Fibroblast of skin of abdomen (primary cell): ENCODE measurements at regions not wholly inside any gene's neighbourhood (a gene's known extent, or its start where the extent isn't known, plus 50 kb on each side); places are given as distances from the start of the nearest gene placed in this dataset.

Experiments used
- DNase-seq: peaks from one replicate; pipeline ENCODE4 v3.0.0-alpha.2; 2013

DNA sequence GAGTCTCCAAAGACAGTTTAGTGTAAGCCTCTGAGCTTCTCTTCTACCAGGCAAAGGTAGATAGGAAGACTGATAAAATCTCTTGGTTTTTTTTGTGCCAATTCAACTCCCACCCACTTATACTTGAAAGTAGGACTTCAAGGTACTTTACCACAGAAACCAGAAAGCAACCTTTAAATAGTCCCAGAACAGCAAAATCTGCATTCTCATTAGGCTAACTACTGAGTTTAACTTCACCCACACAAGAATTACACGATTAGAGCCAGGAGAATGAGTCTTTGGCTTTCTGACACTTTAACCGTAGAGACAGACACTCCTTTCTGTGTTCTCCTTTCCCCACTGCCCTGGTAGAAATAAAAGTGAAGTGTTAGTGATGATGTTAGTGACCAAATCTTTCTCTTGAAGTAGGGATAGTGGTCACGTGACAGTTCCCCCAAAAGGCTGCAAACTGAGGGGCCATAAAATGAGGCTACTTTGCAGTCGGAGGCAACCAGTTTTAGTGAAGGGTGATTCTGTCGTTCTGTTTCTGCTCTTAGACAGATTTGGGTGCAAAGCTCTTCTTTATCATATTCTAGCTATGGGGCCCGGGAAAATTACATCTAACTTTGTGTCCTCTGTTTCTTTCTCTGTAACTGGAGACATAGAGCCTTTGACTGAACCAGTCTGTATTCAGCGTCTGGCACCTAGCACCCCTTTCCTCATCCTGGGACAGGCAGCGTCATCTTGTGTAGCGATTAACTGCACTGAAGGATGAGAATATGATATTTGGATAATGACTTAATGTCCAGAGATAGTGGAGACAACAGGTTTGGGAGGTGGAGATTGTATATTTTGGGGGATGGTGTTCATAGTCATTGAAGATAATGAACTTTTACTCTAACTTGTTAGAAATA, 206.4 kb upstream of the CITED2 start:
- DNase-seq = no peak

DNA sequence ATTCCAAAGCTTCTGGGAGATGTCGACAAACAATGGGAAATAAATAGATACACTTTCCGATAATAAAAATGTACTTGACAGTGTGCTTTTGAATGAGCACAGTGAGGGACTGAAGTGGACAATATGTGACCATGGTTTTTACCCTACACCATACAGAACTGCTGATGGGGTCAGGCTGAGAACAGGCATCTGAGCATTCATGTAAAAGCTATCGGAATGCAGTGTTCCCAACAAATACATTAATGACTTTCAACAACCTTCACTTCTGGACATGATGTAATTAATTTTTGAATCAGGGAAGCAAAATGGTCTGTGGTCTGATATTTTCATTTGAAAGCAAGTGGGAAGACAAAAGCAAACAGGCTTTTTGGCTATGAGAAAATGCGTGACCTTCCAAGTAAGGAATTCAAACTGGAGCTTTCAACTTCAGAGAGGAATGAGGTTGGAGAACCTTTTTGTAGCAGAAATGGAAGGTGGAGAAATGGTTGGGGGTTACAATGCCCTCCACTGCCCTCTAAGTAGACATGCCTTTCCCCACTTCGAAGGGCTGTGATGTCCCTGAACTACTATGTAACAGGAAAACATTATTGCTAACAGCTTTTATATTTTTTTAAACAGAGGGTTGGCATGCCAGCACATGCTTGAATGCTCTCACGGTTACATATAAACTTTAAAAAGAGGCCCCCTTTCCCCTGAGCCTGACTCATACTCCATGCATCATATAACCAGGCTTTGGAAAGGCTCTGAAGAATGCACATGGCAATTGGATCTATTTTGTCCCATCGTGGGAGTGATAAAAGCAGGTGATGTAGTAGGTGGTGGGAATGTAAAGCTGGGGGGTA, 203.5 kb upstream of the CITED2 start:
- peak; percentile 94 for DNase-seq

DNA sequence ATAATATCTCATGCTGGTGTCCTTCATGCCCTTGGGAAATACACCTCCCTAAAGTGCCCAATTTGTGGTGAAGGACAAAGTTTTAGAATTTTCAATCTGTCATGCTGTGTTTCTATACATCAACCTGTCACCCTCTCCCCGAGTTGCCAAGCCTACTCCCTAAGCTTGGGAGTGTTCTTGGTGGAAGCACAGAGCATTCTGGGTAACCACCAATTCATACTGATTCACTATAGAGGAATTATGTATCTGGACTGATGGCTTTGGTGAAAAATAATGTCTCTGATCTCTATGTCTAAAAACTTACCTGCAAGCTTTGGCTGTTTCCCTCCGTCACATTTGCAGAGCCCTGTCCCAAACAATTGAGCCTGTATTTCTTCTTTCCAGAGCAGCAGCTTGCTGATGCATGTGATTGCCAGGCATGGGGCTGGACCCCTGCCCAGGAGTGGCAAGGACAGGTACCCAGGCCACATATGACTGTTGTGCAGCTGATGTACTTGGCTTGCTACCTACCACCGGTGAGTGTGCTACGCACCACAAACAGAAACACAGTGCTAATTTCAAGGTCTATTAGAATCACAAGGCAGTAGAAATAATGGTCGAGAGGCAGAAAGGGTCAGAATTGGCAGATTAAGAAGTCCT, 202.8 kb upstream of the CITED2 start:
- peak; percentile 56 for DNase-seq

DNA sequence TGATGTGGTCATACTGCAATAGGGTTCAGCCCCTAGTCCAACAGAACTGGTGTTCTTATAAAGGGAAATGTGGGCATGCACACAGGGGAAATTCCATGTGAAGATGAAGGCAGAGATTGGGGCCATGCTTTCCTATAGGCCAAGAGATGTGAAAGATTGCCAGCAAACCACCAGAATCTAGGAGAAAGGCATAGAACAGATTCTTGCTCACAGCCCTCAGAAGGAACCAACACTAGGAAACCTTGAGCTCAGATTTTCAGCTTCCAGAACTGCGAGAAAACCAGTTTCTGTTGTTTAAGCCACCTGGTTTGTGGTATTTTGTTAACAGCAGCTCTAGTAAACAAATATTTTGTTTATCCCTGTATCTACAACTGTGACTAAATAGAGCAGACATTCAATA, 197.6 kb upstream of the CITED2 start:
- no peak for DNase-seq

DNA sequence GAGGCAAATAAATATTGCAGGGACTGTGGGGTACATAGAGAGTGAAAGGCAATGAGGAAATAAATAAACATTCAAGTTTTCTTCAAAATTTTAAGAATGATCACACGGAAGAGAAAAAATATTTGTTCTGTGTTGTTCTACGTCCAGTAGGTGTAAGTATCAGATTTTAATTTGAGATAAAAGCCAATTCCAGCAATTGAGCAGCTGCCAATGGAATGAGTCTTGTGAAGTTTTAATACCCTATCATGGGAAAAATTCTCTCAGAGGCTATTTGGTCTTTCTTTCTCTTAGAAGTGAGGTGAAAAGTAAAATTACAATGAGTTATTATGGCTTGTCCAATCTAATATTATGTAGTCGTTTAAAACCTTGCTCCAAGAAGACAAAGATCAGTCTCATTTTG, 195.7 kb upstream of the CITED2 start:
- no peak for DNase-seq

DNA sequence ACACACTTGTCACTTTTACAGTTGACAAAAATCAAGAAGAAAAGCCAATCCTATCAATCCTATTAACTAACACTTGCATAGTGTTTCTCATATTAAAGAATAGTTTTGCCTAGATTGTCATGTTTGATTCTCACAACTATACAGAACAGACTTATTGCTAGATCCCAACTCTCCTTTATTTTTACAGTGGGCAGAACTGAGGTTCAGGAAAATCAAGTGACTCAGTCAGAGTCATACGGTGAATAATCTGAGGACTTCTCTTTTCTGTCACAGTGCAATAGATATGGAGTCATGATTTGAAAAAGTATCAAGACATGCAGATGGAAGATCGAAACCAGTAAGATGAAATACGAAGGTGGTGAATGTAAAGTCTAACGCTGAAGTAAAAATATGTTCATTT, 195.1 kb upstream of the CITED2 start:
- peak; percentile 38 for DNase-seq

DNA sequence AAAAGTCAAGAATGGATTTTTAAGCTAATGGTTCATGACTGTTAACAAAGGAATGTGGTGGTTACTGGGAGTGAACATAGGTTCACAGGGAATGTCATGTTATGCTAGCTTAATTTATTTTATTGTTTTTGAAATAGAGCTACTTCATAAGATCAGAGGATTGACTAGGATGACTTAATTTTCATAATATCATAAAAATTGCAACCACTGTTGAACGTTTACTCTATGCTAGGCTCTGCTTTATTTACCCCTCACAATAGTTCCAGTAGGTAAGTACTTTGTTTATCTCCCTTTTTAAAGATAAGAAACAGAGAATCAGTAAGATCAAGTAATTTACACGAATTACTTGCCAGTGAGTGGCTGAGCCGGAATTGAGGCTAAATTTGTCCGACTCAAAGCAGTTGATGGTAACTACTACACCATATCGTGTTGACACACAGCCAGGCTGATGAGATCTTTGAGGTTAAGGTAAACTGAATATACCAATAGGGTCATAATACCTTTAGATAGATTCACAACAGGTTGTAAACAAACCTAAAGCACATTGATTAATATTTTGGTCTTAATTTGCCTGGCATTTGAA, 194.6 kb upstream of the CITED2 start:
- DNase-seq = peak; percentile 85

DNA sequence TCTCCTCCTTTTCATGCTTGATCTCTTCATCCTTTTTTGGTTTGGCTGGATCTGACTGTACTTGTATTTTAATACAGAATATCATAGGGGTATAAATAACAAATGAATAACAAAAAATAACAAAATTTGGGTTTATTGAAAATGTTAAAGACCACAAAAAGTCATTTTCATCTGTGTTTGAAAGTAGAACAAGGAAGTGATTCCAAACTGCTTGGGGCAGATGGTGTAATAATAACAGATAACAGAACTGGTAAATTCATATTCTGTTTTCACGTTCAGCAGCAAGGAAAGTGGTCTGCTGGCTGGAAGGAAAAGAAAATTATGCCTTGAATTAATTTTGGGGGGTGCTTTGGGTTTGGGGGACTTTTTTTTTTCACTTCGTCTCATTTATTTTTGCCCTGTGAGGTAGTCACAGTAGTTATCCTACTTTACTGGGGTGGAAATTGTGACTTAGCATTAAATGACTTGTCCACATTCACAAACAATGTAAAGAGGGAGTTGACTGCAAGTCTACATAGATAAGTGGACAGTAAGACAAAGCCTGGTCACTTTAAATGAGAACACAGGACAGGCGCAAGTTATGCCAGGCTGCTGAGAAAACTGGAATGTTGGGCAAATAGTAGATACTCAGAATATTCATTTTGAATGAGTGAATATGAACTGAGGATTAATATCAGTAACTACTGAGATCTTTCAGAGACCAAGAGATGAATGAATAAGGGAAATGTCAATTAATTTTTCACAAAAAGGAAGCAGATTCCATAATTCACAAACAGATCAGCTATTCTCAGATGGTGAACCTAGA, 193.9 kb upstream of the CITED2 start:
- no peak for DNase-seq

DNA sequence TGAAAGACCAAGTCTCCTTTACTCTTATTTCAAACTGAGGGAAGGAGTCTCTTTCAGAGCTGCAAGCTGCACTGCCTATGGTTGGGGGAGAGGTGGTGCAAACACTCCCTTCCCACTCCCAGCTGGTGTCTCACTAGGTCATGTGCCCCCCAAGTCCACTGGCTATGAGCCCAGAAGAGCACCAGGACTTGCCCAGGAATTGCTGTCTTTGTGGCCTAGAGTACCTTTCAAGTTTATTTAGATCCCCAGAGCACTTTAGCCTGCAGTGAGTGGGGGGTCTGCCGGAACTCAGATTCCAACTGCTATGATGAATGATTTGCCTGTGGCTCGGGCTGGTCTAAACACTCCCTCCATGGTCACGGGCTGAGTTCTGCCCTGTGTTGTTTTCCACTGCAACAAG, 192.6 kb upstream of the CITED2 start:
- no peak for DNase-seq

DNA sequence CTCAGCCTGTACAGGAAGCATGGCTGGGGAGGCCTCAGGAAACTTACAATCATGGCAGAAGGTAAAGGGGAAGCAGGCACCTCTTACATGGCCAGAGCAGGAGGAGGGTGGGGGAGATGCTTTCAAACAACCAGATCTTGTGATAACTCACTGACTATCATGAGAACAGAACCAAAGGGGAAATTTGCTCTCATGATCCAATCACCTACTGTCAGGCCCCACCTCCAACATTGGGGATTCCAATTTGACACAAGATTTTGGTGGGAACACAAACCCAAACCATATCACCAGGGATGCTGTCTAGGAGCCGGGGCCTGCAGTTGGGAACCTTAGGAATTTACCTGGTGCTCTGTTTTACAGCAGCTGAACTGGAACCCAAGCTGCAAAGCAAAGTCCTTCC, 191.1 kb upstream of the CITED2 start:
- DNase-seq = no peak

DNA sequence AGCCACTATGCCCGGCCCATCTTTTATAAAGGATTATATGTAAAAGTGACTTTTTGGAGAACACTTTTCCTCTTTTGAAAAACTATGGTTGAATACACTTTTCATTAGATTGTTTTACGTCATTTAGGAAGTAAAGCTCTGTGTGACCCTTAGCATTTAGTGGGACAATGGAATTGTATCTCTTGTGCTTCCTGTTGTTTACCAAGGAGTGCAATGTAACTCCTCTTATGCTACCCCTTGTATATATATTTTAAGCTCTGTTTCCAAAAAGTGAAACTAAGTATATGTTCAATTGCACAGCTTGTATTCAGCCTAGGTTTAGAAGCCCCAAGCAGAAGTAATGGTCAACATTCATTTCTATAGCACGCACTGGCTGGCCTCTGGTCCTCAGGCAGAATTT, 183.1 kb upstream of the CITED2 start:
- no peak for DNase-seq

DNA sequence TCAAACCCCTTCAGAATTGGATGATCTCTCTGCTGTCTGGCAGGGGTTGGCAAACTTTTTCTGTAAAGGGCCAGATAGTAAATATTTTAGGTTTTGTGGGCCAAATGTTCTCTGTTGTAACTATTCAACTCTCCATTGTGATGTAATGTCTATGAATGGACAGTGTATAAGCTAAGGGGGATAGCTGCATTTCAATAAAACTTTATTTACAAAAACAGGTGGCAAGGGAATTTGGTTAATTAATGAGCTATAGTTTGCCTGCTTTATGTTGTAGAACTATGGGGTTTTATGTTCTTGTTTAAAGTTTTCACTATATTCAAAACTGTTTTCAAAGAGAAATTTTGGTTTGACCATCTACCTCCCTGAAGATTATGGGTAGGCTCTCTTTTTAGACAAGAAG, 182.1 kb upstream of the CITED2 start:
- no peak for DNase-seq

DNA sequence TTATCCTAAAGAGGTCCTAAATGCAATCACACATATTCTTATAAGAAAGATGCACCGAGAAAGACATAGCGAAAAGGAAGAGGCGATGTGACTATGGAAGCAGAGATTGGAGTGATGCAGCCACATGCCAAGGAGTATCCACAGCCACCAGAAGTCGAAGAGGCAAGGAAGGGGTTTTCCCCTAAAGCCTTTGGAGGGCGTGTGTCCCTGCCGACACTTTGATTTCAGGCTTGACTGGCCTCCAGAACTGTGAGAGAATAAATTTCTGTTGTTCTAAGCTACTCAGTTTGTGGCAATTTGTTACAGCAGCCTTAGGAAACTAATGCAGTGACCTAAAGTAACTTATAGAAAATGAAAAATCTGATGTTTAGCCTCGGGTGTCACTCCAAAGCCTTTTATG, 179.5 kb upstream of the CITED2 start:
- DNase-seq = no peak

DNA sequence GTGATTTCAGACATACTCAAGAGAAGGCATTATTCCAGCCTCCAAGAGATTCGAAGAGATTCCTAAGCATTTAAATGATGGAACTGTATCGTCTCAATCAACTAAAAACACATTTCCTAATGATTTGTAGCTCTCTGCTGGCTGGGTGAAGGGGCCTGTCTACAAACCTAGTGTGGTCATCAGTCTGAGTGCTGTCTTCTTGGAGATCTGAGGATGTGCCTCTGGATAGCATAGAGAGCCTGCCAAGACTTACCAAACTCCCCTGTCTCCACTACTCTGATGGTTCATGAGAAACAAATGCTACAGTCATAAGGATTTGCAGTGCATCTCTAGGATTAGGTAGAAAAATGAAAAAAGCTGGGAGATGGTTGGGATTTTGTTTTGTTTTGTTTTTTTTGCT, 176.9 kb upstream of the CITED2 start:
- DNase-seq = peak; percentile 82

DNA sequence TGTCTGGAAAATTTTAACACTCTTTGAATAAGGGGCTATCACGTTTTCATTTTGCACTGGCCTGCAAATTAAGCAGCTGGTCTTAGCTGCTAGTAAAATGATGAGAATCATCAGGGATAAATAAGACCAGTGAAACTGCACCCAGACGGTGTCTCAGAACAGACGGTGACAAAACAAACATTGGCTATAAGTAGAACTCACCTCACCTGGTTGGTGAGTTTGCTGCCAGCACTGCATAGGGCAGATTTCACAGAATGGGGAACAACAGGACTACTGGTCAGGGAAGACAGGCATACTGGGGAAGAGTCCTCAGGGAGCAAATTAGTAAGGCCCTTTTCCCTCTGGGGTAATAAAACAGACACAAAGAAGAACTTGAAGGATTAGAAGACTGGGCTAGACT, 175.9 kb upstream of the CITED2 start:
- no peak for DNase-seq

DNA sequence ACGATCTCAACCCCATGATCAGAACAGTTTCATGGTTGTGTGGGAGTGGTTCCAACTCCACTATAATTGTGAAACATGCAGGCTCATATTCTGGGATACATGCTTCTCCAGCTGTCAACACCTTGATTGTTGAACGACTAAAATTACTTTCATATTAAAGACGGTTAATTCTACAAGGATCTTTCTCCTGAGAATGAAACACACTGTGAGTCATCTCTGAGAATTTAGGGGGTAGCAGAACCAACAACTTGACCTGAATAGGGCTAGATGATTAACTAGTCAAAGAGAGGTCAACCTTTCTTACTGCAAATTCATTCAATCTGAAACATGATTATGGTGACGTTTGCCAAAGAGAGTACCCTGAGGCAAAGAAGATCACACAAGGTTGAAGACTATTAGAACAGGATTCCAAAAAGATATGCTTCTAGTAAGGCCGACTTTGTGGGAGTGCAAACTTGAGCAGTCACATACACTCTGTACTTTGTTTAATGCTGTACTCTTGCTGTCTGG, 175.2 kb upstream of the CITED2 start:
- DNase-seq = peak; percentile 71

DNA sequence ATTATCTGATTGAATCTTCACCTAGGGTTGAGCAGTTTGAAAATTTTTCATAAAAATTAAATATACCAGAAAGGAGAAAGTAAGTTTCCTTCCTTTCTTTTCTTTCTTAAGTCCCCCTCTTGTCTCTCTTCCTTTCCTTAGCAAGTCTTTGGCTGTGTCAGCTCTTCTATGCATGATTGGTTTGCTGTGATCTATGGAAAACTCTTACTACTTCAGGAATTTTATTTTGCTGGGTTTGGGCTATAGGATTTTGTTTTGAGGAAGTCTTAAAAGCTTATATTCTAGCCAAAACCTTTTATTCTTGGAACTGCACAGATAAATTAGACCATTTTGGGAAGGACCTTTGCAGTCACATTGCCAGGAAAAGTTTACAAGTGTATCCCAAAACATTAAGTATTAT, 173.4 kb upstream of the CITED2 start:
- no peak for DNase-seq

DNA sequence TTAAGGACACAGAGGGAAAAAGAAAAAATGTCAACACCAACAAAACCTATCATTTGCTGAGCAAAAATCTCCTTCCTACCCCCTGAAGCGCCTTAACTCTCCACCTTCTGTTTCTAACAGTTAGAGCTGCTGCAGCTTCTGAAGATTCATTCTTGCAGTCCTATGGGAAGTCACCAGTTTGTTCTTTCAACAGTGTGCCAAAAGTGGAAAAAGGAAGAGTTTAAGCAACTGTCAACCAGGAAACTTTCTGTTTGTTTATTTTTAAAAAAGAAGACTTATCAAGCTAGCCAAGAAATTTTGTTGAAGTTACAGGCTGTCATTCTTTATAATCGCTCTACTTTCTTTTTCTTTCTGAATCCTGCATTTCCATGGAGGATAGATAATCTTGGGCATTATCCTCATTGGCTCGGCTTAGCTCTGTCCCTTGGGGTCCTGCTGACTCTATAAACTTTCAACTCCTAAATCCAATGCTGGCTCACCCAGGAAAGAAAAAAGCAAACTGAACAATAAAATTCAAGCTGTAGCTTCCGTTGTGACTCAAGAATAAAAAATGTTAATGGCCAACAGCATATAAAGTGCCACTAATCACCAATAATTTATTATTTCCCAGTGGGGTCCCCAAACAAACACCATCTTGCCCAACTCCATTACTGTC, 172.8 kb upstream of the CITED2 start:
- no peak for DNase-seq

DNA sequence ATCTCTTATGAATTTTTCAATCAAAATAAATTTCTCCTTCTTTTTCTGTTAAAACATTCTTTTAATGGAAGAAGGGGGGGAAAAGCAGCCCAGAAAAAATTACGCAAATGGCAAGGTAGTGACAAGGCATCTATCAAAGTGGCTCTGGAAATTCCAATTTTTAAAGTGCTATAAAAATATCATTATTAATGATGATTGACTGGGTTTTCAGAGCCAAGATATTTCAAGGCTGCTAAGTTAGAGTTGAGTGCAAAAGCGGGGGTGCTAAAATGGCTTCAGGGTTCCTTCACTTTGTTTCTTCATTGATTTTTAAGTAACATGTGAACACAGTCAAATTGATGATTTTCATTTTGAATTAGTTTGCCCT, 171.6 kb upstream of the CITED2 start:
- peak; percentile 55 for DNase-seq

DNA sequence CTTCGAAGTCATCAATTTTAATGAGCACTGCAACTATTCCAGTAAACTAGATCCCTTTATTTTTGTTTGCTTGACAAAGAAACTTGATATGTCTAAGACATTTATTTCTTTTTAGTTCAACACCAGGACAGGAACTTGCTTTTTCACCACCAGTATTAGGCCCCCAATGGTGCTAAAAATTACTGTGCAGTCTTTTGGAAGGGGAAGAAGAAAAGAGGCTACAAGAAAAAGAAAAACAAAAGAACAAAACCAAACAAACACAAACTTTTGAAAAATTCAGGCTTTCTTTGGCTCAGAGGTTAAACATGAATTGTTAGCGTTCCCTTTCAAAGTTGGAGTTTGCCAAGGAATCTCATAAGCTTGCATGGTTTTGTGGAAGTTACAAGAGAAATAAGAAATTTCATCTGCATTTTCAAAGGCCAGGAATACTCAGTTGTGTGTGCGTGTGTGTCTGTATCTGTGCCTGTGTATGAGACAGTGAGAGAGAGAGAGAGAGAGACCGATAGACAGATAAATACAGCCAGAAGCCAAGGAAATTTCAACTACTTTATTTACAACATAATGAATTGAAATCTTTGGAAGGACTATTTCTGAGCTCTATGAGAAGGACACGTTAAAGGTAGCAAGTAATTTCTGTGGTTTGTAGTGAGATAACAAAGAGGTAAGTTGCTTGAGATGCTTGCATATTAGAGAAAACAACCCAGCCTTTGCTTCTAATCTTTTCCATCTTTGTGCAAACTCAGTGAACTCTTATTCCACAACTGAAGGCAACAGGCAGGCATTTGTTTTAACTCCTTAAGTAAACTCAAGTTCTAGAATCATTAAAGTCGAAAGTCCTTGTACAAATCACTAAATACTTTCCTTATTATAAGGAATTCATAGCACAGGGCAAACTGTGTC, 171.0 kb upstream of the CITED2 start:
- no peak for DNase-seq
